ENCODE measurements at regions not wholly inside any gene's neighbourhood (a gene's known extent, or its start where the extent isn't known, plus 50 kb on each side); places are given as distances from the start of the nearest gene placed in this dataset.

DNA sequence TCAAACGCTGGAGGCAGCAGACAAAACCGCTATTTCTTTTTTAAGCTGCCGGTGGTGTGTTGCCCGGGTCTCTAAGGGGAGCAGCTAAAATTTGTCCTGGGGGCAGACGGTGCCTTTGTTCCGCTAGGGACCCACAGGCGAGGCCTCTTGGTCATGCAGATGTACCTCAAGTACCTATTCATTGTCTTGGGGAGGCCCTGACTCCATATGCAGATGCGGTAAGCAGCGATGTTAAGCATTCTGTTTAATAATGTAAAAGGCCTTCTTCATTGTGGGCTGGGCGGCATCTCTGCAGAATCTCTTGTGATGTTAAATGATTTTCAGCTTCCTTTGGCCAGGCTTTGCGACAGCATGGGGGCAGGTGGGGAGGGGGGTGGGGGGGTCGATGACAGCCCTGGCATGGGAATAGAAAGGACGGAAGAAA is 98.9 kb upstream of the PJA1 start:
- TF ChIP-seq EP300 (IDR thresholded peaks at IDR 0.05; ENCODE audit: borderline replicate concordance) (no peak), NFIC (IDR thresholded peaks at IDR 0.05) (no peak), CEBPB (IDR thresholded peaks at IDR 0.05) (no peak), TAF1 (IDR thresholded peaks at IDR 0.05; ENCODE audit: low read depth) (no peak), TEAD4 (IDR thresholded peaks at IDR 0.05) (no peak), YY1 (IDR thresholded peaks at IDR 0.05; ENCODE audit: low read depth) (no peak), TCF12 (IDR thresholded peaks at IDR 0.05; ENCODE audit: low read depth) (no peak), USF1 (IDR thresholded peaks at IDR 0.05) (no peak), ZBTB7A (IDR thresholded peaks at IDR 0.05; ENCODE audit: low read depth) (no peak), RAD21 (IDR thresholded peaks at IDR 0.05; ENCODE audit: low read depth) (no peak), FOXM1 (IDR thresholded peaks at IDR 0.05; ENCODE audit: borderline replicate concordance, low read depth) (no peak)
- TF ChIP-seq, protein P1, sequence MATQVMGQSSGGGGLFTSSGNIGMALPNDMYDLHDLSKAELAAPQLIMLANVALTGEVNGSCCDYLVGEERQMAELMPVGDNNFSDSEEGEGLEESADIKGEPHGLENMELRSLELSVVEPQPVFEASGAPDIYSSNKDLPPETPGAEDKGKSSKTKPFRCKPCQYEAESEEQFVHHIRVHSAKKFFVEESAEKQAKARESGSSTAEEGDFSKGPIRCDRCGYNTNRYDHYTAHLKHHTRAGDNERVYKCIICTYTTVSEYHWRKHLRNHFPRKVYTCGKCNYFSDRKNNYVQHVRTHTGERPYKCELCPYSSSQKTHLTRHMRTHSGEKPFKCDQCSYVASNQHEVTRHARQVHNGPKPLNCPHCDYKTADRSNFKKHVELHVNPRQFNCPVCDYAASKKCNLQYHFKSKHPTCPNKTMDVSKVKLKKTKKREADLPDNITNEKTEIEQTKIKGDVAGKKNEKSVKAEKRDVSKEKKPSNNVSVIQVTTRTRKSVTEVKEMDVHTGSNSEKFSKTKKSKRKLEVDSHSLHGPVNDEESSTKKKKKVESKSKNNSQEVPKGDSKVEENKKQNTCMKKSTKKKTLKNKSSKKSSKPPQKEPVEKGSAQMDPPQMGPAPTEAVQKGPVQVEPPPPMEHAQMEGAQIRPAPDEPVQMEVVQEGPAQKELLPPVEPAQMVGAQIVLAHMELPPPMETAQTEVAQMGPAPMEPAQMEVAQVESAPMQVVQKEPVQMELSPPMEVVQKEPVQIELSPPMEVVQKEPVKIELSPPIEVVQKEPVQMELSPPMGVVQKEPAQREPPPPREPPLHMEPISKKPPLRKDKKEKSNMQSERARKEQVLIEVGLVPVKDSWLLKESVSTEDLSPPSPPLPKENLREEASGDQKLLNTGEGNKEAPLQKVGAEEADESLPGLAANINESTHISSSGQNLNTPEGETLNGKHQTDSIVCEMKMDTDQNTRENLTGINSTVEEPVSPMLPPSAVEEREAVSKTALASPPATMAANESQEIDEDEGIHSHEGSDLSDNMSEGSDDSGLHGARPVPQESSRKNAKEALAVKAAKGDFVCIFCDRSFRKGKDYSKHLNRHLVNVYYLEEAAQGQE (IDR thresholded peaks at IDR 0.05; ENCODE audit: low read depth): no peak
- TF ChIP-seq, protein P2, sequence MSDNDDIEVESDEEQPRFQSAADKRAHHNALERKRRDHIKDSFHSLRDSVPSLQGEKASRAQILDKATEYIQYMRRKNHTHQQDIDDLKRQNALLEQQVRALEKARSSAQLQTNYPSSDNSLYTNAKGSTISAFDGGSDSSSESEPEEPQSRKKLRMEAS (IDR thresholded peaks at IDR 0.05): no peak

Data from Ishikawa (cell line).